Activated CD4-positive, alpha-beta T cell treated with anti-CD3 and anti-CD28 coated beads for 36 hours (primary cell): ENCODE measurements at regions not wholly inside any gene's neighbourhood (a gene's known extent, or its start where the extent isn't known, plus 50 kb on each side); places are given as distances from the start of the nearest gene placed in this dataset.

ENCODE experiments used
- ATAC-seq: fragments of 200-7000 bp; cut with Tn5 transposase; one replicate; pipeline ENCODE4 v1.10.0; 2021; ENCODE audit warnings: mild to moderate bottlenecking, moderate library complexity
- CTCF ChIA-PET: fragments of 350-600 bp; sonication (Branson Sonifier 250); formaldehyde crosslinking; loops from one replicate; lab custom pipeline; 2021; ENCODE audit warnings: antibody characterized with exemption; lab: Charles Lee
- POLR2A ChIA-PET: fragments of 350-600 bp; sonication (Branson Sonifier 250); formaldehyde crosslinking; loops from one replicate; lab custom pipeline; 2021; ENCODE audit warnings: antibody characterized with exemption, inconsistent platforms; lab: Charles Lee
- DNase-seq: peaks from one replicate; pipeline ENCODE4 v3.0.0-alpha.2; 2020
- H3K27ac Mint-ChIP-seq: one replicate; pipeline ENCODE4 v1.8.0; 2021; ENCODE audit warnings: mixed read lengths
- H3K27me3 Mint-ChIP-seq: one replicate; pipeline ENCODE4 v1.8.0; 2021; ENCODE audit warnings: mixed read lengths
- H3K36me3 Mint-ChIP-seq: one replicate; pipeline ENCODE4 v1.8.0; 2021; ENCODE audit warnings: low read depth, mixed read lengths
- H3K4me1 Mint-ChIP-seq: one replicate; pipeline ENCODE4 v1.8.0; 2021; ENCODE audit warnings: mixed read lengths
- H3K4me3 Mint-ChIP-seq: one replicate; pipeline ENCODE4 v1.8.0; 2021; ENCODE audit warnings: mild to moderate bottlenecking, moderate library complexity, mixed read lengths
- H3K9me3 Mint-ChIP-seq: one replicate; pipeline ENCODE4 v1.8.0; 2021; ENCODE audit warnings: low read depth, mixed read lengths
- intact Hi-C, 2 experiments: fragments of 100-400 bp; cut with DNase I in 1 of 2; cut with micrococcal nuclease in 1 of 2; formaldehyde crosslinking; loops; one replicate each; pipeline versions ENCODE4 v1.14.2 to v1.15.1; 2022 to 2024; cut with DNase I, micrococcal nuclease

GRCh38 chr4:123790681-123791080, 394.1 kb downstream of the SPRY1 start:
- ChIA-PET POLR2A (no interaction called here), CTCF (no interaction called here)
- intact Hi-C loops: no loop called here
- Mint-ChIP-seq H3K27me3 (no peaks in the 10 kb centered on the region), H3K4me3 (no peak overlapping the region), H3K4me1 (no peaks in the 10 kb centered on the region), H3K9me3 (no peaks in the 10 kb centered on the region), H3K27ac (no peak overlapping the region), H3K36me3 (no peaks in the 10 kb centered on the region)
- ATAC-seq: no peak
- no peak for DNase-seq

- peaks cover 5% of the 10 kb centered on the region for H3K9me3 Mint-ChIP-seq
Measured at GRCh38 chr4:123802082-123802645, 405.6 kb downstream of the SPRY1 start.

GRCh38 chr4:123802933-123803332, 406.3 kb downstream of the SPRY1 start:
- no peaks in the 10 kb centered on the region for H3K4me1 Mint-ChIP-seq
- POLR2A ChIA-PET: no interaction called here
- H3K9me3 Mint-ChIP-seq: peaks cover 4% of the 10 kb centered on the region

More at GRCh38 chr4:123802082-123802645, 405.6 kb downstream of the SPRY1 start:
- DNase-seq (no peak), ATAC-seq (no peak)
- POLR2A ChIA-PET: no interaction called here
- Mint-ChIP-seq H3K27me3 (peaks cover 8% of the 10 kb centered on the region), H3K27ac (no peak overlapping the region), H3K4me1 (no peaks in the 10 kb centered on the region), H3K36me3 (no peaks in the 10 kb centered on the region), H3K4me3 (no peak overlapping the region)
- intact Hi-C loops: no loop called here
- CTCF ChIA-PET: no interaction called here

GRCh38 chr4:123804196-123804721, 407.7 kb downstream of the SPRY1 start:
- Mint-ChIP-seq H3K36me3 (no peaks in the 10 kb centered on the region), H3K4me3 (no peak overlapping the region), H3K9me3 (no peaks in the 10 kb centered on the region), H3K27ac (no peak overlapping the region), H3K27me3 (peaks cover 8% of the 10 kb centered on the region), H3K4me1 (no peaks in the 10 kb centered on the region)
- POLR2A ChIA-PET: no interaction called here
- CTCF ChIA-PET: interaction anchor here (1.0 to 1.1 kb wide), 2 partner anchors 22 to 48 kb away, joined by 3 read pairs; no protein-coding TSS in a partner anchor
- DNase-seq (no peak), ATAC-seq (no peak)
- intact Hi-C loops: no loop called here

More at GRCh38 chr4:123802933-123803332, 406.3 kb downstream of the SPRY1 start:
- Mint-ChIP-seq H3K36me3 (no peaks in the 10 kb centered on the region), H3K27ac (no peak overlapping the region), H3K4me3 (no peak overlapping the region), H3K27me3 (peaks cover 8% of the 10 kb centered on the region)
- intact Hi-C loops: no loop called here
- ATAC-seq (no peak), DNase-seq (no peak)
- CTCF ChIA-PET: no interaction called here

- peaks cover 5% of the 10 kb centered on the region for H3K27me3 Mint-ChIP-seq
- H3K36me3 Mint-ChIP-seq: no peaks in the 10 kb centered on the region
- intact Hi-C loops: no loop called here
- no peak overlapping the region for H3K4me3 Mint-ChIP-seq
- CTCF ChIA-PET: no interaction called here
- POLR2A ChIA-PET: no interaction called here
- DNase-seq: no peak
- H3K27ac Mint-ChIP-seq: no peak overlapping the region
- H3K4me1 Mint-ChIP-seq: no peaks in the 10 kb centered on the region
- no peak for ATAC-seq
- H3K9me3 Mint-ChIP-seq: no peaks in the 10 kb centered on the region
Measured at GRCh38 chr4:123806056-123806455, 409.5 kb downstream of the SPRY1 start.

GRCh38 chr4:123807187-123807586, 410.6 kb downstream of the SPRY1 start:
- Mint-ChIP-seq H3K9me3 (no peaks in the 10 kb centered on the region), H3K4me1 (no peaks in the 10 kb centered on the region), H3K4me3 (no peak overlapping the region), H3K36me3 (no peaks in the 10 kb centered on the region), H3K27me3 (peaks cover 5% of the 10 kb centered on the region), H3K27ac (no peak overlapping the region)
- intact Hi-C loops: no loop called here
- ATAC-seq (no peak), DNase-seq (no peak)
- CTCF ChIA-PET: no interaction called here
- POLR2A ChIA-PET: no interaction called here

- intact Hi-C loops: no loop called here
- DNase-seq (no peak), ATAC-seq (no peak)
- H3K4me3 Mint-ChIP-seq: no peak overlapping the region
- ChIA-PET POLR2A (no interaction called here), CTCF (interaction anchor here (0.7 kb wide), 1 partner anchor 244 kb away, joined by 4 read pairs; no protein-coding TSS in a partner anchor)
- peaks cover 1% of the 10 kb centered on the region for H3K27me3 Mint-ChIP-seq
- H3K9me3 Mint-ChIP-seq: no peaks in the 10 kb centered on the region
- no peaks in the 10 kb centered on the region for H3K36me3 Mint-ChIP-seq
- no peaks in the 10 kb centered on the region for H3K4me1 Mint-ChIP-seq
- H3K27ac Mint-ChIP-seq: no peak overlapping the region
Measured at GRCh38 chr4:123807866-123808265, 411.3 kb downstream of the SPRY1 start.

- Mint-ChIP-seq H3K4me1 (no peaks in the 10 kb centered on the region), H3K27me3 (no peaks in the 10 kb centered on the region), H3K4me3 (no peak overlapping the region), H3K9me3 (no peaks in the 10 kb centered on the region), H3K36me3 (no peaks in the 10 kb centered on the region), H3K27ac (no peak overlapping the region)
- ChIA-PET CTCF (no interaction called here), POLR2A (no interaction called here)
- ATAC-seq: no peak
- DNase-seq: no peak
- intact Hi-C loops: no loop called here
Measured at GRCh38 chr4:123809864-123810263, 413.3 kb downstream of the SPRY1 start.

- CTCF ChIA-PET: no interaction called here
- H3K9me3 Mint-ChIP-seq: no peaks in the 10 kb centered on the region
- DNase-seq (no peak), ATAC-seq (no peak)
- no peaks in the 10 kb centered on the region for H3K27me3 Mint-ChIP-seq
- H3K4me3 Mint-ChIP-seq: no peak overlapping the region
- H3K27ac Mint-ChIP-seq: no peak overlapping the region
- POLR2A ChIA-PET: no interaction called here
- intact Hi-C loops: no loop called here
- H3K36me3 Mint-ChIP-seq: no peaks in the 10 kb centered on the region
- H3K4me1 Mint-ChIP-seq: no peaks in the 10 kb centered on the region
Measured at GRCh38 chr4:123812066-123812390, 415.4 kb downstream of the SPRY1 start.

GRCh38 chr4:123813901-123814300, 417.3 kb downstream of the SPRY1 start:
- no peak for DNase-seq
- ChIA-PET CTCF (no interaction called here), POLR2A (no interaction called here)
- H3K27me3 Mint-ChIP-seq: no peaks in the 10 kb centered on the region
- no peak for ATAC-seq
- no peaks in the 10 kb centered on the region for H3K36me3 Mint-ChIP-seq
- intact Hi-C loops: no loop called here
- no peaks in the 10 kb centered on the region for H3K4me1 Mint-ChIP-seq
- no peaks in the 10 kb centered on the region for H3K9me3 Mint-ChIP-seq
- no peak overlapping the region for H3K4me3 Mint-ChIP-seq
- H3K27ac Mint-ChIP-seq: no peak overlapping the region

GRCh38 chr4:123816462-123816861, 419.9 kb downstream of the SPRY1 start:
- ATAC-seq: no peak
- no peaks in the 10 kb centered on the region for H3K36me3 Mint-ChIP-seq
- CTCF ChIA-PET: no interaction called here
- no peaks in the 10 kb centered on the region for H3K9me3 Mint-ChIP-seq
- POLR2A ChIA-PET: no interaction called here
- H3K4me3 Mint-ChIP-seq: no peak overlapping the region
- no peak for DNase-seq
- no peaks in the 10 kb centered on the region for H3K27me3 Mint-ChIP-seq
- intact Hi-C loops: no loop called here
- H3K4me1 Mint-ChIP-seq: no peaks in the 10 kb centered on the region
- H3K27ac Mint-ChIP-seq: no peak overlapping the region

- Mint-ChIP-seq H3K27ac (no peak overlapping the region), H3K9me3 (no peaks in the 10 kb centered on the region), H3K36me3 (no peaks in the 10 kb centered on the region), H3K4me1 (no peaks in the 10 kb centered on the region), H3K27me3 (no peaks in the 10 kb centered on the region), H3K4me3 (no peak overlapping the region)
- ChIA-PET CTCF (no interaction called here), POLR2A (no interaction called here)
- intact Hi-C loops: no loop called here
- DNase-seq (no peak), ATAC-seq (no peak)
Measured at GRCh38 chr4:123817025-123817688, 420.6 kb downstream of the SPRY1 start.
